ENCODE measurements at regions not wholly inside any gene's neighbourhood (a gene's known extent, or its start where the extent isn't known, plus 50 kb on each side); places are given as distances from the start of the nearest gene placed in this dataset.
A peak's percentile ranks its signal among the peaks of the same experiment; 100 is the strongest.

DNA sequence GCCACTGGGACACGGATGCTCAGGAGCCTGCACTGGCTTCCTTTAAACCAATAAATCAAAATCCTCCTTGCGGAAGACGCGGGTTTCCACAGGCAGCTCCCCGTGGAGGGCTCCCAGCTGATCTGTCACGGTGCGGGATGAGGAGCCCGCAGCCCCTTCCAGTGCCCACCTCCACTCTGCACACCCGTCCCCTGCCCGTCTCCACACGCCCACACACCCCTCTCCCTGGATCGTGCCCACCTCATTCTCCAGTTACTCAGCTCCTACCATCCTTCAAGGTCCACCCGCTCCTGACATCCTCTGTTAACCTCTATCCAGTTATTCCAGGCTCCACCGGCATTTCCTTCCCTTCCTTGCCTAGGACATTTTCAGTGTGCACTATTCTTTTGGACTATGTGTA, 895.9 kb downstream of the TRIML1 start:
- peak; percentile 22 for ATAC-seq

DNA sequence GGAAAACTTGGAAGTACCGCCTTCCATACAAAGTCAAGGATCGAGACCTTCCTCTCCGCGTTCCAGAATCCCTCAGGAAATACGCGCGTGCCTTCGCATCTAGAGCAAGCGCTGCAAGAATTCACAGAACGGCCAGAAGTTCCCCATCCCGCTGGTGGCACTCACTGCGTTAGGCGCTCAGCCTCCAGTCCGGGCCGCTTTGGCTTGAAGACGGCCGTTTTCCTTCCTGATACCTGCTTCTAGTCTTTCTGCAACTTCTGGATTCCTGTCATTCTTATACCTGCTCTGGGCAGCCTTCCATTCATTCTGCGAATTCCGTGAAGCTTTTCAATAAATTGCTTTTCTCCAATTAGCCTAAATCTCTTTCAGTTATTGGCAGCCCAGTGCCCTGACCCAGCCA, 896.4 kb downstream of the TRIML1 start:
- no peak for ATAC-seq

DNA sequence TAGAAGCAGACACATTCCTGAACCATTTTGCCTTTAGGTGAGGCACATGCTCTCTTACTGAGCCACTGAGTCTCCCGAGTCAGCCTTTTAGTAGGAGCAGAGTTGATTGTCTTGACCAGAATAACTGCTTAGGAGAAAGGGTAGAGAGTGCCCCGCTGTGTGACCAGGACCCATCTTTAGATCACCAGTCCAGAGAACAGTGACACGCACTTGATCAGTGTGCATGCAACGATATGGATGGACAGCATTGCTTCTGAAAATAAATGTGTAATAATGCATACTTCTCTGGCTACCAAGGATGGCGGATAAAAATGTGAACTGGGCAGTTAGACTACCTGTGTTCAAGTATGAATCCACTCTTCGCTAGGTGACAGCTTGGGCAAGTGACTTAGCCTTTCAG, 897.7 kb downstream of the TRIML1 start:
- no peak for ATAC-seq

DNA sequence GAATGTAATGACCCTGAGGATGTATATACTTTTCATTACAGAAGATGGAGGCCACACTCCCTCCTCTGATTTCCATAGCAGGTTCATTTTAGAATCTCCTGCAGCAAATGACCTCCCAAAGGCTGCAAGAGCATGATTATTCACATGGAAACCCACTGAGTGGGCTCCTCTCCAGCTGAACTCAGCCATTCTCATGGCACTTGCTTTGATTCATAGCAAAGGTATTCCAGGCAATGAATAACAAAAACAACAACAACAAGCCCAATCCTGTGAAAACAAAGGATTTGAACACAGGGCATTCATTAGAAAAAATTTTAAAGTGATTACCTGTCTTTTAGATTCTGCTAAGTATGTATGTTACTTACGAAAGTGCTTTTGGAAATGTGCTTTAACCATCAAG, 894.0 kb upstream of the FRG1 start:
- ATAC-seq = no peak

DNA sequence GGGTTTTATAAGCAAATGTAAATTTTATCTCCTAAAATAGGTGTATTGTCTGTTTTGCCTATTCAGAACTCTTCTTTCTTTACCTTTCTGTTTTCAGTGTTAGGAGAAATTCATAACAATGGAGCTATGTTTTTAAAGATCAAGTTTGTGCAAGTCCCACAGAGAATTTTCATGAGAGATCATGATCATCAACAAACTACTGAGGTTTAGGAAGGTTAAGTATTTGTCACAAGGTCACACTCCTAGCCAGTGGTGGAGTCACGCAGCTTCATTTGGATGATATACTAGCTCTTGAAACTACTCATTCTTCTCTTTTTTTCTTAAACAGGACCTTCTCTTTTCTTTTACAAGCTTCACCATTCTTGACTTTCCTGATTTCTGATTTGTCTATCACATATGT, 892.6 kb upstream of the FRG1 start:
- ATAC-seq = no peak

DNA sequence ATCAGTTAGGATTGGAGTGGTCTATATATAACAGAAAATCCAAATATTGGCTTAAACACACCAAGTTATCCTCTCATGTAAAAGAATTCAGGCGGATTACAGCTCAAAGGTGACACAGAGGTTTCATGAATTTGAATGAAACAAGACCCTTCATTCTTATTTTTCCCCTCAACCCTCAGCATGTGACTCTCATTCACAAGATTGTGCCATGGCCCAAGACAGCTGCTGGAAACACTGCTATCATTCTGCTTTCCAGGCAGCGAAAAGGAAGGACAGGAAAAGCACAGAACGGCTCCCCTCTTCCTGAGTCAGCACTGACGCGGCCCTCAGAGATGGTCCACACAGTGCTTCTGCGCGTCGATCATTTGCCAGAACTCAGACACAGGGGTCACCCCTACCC, 891.0 kb upstream of the FRG1 start:
- no peak for ATAC-seq

DNA sequence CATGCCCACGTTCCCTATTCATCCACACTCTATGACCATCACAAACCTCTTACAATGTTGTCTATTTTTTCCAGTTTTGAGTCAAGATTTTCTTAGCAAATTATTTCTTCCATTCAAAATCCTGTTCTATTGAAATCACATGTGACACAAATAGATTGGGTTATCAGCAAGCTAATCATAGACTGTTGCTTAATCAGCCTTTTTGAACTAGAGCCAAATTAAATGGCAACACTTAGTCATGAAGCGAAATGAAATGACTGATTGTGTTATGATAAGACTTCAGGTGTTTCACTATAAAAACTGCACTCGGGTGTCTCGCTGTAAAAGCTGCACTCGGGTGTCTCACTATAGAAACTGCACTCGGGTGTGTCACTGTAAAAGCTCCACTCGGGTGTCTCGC, 890.0 kb upstream of the FRG1 start:
- ATAC-seq = no peak

DNA sequence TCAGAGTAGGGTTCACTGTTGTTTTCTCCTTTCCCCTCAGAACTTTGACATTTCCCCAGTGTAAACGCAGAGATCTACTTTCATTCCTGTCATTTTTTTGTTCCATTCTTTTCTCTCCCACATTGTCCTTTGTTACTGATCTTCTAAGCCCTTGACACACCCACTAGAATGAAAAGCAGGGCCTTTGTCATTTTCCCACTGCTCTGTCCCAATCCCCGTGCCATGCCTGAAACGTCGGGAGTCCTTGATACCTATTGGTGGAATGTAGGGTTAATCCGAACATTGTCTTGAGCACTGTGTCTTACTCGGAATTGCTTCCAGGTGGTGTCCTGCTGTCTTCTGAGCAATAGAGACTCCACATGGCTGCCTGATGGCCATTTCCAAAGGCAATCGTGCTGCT, 887.1 kb upstream of the FRG1 start:
- no peak for ATAC-seq

DNA sequence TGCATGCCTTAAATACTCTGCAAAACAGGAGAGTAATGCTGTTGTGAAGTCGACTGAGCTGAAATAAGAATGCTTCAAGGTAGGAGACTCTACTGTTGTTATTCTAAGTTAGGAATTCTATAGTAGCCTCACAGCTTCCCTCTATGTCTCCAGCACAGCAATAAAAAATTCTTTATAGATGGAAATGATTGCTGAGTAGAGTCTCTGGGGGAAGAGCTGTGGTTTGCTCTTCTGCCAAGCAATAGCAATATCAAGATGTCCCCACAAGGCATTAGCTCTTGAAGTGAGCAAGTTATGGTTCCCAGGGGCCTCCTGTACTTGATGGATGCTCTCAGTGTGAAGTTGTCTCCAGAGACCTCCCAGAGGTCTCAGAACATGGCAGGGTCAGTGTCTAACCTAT, 880.6 kb upstream of the FRG1 start:
- no peak for ATAC-seq

DNA sequence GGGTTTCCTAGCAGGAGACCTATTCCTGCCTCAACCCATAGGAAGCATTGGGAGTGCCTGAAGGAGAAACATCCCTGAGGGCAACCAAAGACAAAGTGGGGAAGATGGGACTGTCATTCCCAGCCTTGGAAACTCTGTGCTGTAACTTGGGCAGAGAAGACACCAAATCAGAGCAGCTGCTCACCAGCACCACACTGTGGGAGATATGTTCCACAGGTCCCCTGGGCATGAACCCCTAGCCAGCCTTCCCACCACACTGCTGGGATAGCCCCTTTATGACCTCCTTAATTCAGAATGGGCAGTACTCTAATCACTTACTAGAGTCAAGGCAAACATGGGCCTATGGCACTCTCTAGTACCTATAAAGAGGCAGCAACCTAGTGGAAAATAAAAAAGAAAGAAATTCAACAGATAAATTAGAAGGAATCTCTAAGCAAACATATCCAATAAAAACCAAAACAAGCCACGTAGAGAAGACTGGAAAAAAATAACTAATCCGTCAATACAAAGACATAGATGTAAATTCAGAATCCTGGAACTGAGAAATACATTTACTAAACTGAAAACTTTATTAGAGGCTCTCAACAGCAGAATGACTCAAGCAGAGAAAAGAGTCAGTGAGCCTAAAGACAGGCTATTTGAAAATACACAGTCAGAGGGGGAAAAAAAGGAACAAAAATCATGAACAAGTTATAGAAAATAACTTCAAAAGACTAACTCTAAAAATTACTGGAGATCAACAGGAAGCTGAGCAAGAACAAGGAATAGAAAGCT, 878.4 kb upstream of the FRG1 start:
- ATAC-seq = no peak

DNA sequence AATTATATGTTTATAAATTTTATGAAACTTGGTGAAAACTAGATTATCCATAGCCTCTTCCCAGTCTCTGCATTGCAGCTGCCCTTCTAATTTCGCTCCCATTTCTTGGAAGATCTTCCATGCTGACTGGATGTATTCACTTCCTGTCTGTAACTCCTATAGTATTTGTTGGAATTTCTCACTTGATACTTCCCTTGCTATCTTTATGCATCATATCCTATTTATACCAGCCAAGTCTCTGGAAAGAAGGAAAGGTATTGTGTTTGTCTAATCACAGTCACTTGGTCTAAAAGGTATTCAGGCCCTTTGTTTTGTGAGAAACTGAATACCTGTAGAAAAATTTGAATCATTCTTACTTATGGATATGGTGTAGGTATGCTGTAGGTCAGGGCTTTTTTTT, 870.9 kb upstream of the FRG1 start:
- no peak for ATAC-seq

DNA sequence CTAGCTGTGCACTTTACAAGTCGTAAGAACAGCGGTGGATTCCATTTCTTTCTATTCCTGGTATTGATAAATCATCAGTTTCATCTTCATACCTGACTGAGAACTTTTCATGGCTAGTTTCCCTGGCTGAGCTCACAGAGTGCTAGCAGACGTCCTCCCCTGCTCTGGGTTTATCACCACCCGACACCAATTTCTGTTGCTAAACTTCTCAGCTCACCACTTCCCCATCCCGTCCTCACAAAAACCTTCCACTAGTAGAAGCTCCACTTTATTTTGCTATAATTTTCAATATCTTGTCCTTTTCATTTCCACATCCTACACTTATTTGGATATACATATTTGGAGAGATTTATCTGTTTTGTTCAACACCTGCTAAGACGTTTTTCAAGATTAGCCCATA, 869.4 kb upstream of the FRG1 start:
- no peak for ATAC-seq

DNA sequence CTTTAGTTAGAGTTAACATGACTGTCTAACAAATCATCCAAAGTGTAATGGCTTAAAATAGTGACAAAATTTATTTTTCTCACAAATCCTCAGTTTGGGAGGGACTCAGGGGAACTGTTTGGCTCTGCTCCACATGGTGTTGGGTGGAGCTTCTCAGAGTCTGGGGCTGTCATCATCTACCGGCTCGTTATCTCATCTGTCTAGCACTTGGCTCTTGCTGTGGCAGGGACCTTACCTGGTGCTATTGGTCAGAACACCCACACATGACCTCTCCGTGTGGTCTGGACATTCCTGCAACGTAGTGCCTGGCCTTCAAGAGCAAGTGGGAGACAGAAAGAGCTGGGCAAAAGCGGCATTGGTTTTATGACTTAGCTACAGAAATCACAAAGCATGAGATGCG, 866.9 kb upstream of the FRG1 start:
- no peak for ATAC-seq

DNA sequence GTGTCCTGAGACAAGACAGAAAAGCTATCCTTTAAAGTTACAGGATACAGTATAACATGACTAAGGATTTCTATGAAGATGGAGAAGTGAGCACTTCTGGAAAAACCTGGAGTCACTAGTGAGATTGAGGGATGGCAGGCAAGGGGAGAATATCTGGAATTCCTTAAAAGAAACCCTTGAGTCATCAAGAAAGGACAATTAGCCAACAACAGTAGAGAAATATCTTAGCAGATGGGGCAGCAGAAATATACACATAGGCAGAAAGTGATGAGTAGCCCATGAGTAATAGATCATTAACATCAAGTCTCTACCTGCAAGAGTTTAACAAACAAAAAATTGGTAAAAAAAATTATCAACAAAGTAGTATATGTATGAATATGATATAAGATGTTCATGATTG, 858.8 kb upstream of the FRG1 start:
- no peak for ATAC-seq

DNA sequence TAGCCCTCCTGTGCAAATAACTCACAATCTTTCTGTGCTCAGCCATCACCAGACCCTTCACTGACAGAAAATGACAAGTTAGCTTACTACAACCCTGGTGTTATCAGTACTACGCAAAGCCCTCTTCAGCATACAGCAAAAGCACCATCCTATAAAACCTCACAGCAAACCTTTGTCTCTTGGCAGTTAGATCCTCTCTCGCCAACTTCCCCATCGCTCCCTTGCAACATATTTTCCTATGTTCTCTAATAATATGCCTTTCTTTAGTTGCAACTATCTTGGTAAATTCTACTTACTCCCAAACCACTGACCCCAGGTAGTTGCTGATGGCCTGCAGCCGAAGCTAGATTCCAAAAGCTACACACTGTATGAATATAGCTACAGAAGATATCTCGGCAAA, 856.9 kb upstream of the FRG1 start:
- ATAC-seq = no peak

DNA sequence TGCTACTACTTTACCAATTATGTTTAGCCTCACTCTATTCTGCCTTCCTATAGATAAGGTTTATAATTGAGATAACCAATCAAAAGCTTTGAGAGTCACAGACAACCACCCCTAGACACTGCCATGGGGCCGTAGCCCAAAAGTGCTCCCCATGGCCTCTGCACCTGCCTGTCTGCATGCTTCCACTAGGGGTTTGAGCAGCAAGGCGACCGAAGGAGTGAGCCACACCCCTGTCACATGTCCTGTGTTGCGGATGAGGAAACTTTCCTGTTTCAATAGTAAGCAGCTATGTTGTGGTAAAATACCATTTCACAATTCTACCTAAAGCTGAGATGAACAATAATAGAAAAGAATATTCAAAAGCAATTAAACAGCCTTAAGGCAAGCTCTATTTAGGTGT, 856.0 kb upstream of the FRG1 start:
- ATAC-seq = peak; percentile 48

DNA sequence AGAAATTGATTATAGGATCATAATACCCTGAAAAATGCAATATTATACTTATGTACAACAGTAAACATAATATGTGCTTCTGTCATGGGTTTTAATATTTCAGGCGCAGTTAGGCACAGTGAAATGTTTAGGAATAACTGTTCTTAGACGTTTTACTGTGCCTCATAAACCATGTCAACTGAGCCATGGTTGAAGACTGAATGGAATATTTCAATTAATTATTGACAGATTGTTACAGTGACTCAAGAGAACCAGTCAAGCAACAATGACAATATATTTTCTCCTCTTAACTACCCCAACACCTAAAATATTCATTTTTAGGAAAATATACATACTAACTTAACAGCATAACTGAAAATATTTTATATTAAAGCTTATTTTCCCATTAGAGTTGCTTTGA, 852.7 kb upstream of the FRG1 start:
- no peak for ATAC-seq

DNA sequence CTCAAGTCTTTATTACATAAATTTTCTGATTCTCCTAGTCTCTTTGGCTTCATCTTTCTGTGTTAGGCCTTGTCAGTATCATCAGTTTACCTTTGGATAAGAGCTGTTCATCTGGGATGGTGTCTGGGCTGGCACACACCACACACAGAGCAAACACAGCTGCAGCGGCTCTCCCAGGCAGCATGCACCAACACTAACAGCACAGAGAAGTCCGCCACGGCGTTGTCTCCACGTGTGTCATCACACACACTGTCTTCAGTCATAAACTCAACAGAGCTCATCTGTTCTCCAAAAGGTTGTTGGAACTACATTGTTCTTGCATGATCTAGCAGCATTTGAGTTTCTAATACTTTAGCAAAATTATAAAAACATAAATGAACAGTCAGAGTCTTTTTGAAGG, 851.9 kb upstream of the FRG1 start:
- no peak for ATAC-seq

DNA sequence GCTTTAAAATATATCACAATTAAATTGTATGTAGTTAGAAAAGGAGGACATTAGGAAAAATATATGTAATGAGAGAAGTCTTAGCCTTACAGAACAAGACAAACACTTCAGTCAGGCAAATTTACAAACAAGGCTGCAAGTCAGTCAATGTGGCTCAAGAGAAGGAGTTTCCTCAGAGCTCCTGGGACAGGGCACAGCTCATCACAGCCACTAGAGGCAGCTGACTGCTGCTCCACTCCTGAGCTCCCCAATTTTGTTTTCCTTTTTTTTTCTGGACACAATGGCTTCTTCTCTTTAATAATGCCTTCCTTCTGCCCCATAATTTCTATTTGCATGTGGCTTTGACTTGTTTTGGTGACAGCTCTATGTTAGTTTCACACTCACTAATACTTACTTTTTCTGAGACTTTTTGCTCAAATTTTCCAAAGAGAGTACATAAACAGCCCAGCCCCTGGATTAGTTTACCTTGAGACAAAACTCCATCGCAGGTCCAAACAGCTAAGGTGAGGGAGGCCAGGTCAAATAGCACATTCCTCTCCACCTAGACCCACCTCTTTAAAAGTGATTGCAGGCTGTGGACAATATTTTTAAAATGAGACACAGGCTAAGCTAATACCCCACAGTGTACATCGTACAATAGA, 850.4 kb upstream of the FRG1 start:
- ATAC-seq = no peak

DNA sequence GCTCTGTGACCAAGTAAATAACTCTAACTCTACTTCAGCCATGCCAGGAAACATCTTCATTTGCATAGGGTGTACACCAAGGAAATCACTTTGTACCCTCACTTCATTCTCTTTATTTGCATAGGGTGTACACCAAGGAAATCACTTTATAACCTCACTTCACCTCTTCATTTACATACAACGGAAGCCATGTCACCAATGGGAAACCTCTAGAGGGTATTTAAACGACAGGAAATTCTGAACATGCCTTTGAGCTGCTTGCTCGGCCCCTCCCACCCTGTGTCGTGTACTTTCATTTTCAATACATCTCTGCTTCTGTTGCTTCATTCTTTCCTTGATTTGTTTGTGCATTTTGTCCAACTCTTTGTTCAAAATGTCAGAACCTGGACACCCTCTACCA, 848.1 kb upstream of the FRG1 start:
- ATAC-seq = no peak

DNA sequence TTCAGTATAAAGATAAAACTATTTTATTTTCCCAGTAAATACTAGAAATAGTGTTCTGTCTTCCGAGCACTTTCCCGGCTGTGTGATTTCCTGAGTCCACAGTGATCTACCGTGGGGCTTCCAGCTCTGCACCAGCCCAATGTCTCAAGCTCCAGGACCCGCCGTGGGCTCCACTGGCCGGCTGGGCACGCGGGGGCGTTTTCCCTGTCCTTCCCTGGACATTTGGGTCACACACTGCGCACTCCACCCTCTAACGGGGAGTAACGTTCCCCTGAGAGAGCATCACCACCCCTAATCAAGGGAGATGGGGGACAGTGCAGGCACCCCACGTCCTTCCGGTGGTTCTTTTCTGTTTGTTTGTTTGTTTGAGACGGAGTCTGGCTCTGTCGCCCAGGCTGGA, 844.6 kb upstream of the FRG1 start:
- no peak for ATAC-seq

DNA sequence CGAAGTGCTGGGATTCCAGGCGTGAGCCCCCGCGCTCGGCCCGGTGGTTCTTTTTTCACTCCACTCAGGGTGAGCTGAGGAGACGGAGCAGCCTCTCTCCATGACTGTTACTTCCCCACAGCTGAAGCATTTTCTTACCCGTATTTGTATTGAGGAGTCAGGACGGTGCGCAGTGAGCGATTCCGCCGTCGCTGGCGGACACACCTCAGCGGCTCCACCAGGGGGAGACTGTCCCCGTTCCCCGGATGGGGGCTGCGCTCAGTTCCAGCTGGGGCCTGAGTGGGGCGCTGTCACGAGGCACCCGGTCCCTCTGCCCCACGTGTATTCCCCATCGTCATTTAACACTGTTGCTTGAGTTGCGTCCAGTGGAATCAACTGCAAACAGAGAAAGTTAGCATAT, 844.0 kb upstream of the FRG1 start:
- no peak for ATAC-seq

DNA sequence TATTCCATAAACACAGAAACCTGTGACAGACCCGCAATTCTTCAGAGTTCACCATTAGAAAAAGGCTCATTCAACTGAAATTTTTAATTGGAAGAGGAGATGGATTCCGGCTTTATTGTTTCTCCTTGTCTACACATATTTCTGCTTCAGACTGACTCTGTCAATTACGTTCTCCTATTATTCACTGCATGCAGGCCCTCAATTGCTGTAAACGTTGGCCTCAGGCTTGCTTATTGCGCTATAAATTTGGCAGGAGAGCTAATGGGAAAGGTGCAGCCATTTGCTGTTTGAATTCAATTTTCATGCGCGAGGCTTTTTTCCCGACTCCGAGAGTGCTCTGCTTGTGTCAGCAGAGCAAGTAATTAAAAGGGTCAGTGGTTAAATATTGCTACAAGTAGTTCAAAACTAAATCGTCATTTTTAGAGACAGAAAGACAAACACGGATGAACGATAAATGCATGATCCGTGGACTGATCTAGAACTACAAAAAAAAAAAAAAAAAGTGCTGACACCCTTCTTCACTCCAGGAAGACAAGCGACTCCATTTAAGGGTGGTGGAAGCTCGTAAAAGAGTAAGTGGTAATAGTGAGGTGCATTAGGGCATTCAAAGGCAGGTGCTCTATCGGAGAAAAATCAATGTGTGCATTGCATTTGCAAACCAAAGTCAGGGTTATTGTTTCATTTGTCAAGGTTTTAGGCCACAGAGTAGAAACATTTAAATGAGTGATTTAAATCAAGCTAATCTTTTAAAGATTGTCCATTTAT, 841.6 kb upstream of the FRG1 start:
- ATAC-seq = no peak

DNA sequence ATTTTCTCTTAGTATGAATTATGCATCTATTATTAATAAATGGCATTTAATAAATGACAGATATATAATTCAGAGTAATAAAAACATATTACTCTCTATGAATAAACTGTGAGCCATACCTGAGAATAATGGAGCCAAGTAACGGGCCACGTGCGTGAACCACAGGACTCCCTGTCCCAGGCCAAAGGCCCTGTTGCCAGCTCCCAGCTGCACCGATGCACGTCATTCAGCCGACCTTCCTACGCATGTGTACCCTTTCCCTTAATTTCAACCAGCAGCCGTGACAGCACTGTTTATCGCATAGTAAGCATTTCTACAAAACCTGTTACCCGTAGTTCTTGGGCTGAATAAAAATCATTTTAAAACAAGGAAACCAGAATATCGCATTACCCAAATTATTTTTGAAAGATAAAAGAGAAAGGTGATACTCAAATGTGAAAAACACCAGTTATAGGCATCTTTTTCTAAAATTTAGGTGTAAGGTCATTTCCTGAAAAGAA, 827.2 kb upstream of the FRG1 start:
- ATAC-seq = no peak

All from esophagus mucosa (tissue), 1 donor.